MM.1S (cell line): ENCODE measurements at regions not wholly inside any gene's neighbourhood (a gene's known extent, or its start where the extent isn't known, plus 50 kb on each side); places are given as distances from the start of the nearest gene placed in this dataset.
"Not testable (repeated sequence)": the region's sequence is repeated elsewhere in the genome, so short reads cannot be mapped to it uniquely, and the experiment has no call there.

Experiments
- DNase-seq: peaks from one replicate; pipeline ENCODE4 v3.0.0-alpha.2; 2015
- H2AFZ ChIP-seq: fragments of 300-600 bp; sonication (generic); 2 replicates; pipeline ENCODE4 v1.6.0; 2016; ENCODE audit warnings: antibody characterized with exemption, low read length
- H3F3A ChIP-seq: fragments of 300-600 bp; sonication (generic); 2 replicates; pipeline ENCODE4 v1.6.1; 2016; ENCODE audit warnings: mild to moderate bottlenecking, antibody characterized with exemption, low read length, moderate library complexity, mixed read lengths; ENCODE audit not compliant: insufficient read depth
- H3K27ac ChIP-seq: fragments of 300-600 bp; sonication (generic); 2 replicates; pipeline ENCODE4 v1.5.1; 2016; ENCODE audit warnings: mild to moderate bottlenecking, low read length
- H3K27me3 ChIP-seq: fragments of 300-600 bp; sonication (generic); replicated peaks from 2 replicates; pipeline ENCODE4 v1.6.0; 2016; ENCODE audit warnings: low read length; ENCODE audit not compliant: insufficient read depth
- H3K36me3 ChIP-seq: fragments of 300-600 bp; sonication (generic); replicated peaks from 2 replicates; pipeline ENCODE4 v1.6.1; 2016; ENCODE audit warnings: mild to moderate bottlenecking, low read length, mixed read lengths; ENCODE audit not compliant: insufficient read depth
- H3K4me1 ChIP-seq: fragments of 300-600 bp; sonication (generic); 2 replicates; pipeline ENCODE4 v1.6.1; 2016; ENCODE audit warnings: low read length, mixed read lengths
- H3K4me2 ChIP-seq: fragments of 300-600 bp; sonication (generic); 2 replicates; pipeline ENCODE4 v1.6.0; 2016; ENCODE audit warnings: low read depth, low read length
- H3K4me3 ChIP-seq: fragments of 300-600 bp; sonication (generic); 2 replicates; pipeline ENCODE4 v1.5.1; 2016; ENCODE audit warnings: low read length, mixed read lengths
- H3K79me2 ChIP-seq: fragments of 300-600 bp; sonication (generic); 2 replicates; pipeline ENCODE4 v1.6.1; 2016; ENCODE audit warnings: mixed run types, low read length, mixed read lengths
- H3K9ac ChIP-seq: fragments of 300-600 bp; sonication (generic); 2 replicates; pipeline ENCODE4 v1.6.1; 2016; ENCODE audit warnings: low read length, mixed read lengths
- H3K9me2 ChIP-seq: fragments of 300-600 bp; sonication (generic); replicated peaks from 2 replicates; pipeline ENCODE4 v1.6.1; 2016; ENCODE audit warnings: mild to moderate bottlenecking, low read length, mixed read lengths; ENCODE audit not compliant: insufficient read depth
- H3K9me3 ChIP-seq: fragments of 300-600 bp; sonication (generic); replicated peaks from 2 replicates; pipeline ENCODE4 v1.6.1; 2016; ENCODE audit warnings: mild to moderate bottlenecking, low read length, mixed read lengths; ENCODE audit not compliant: insufficient read depth
- H4K20me1 ChIP-seq: fragments of 300-600 bp; sonication (generic); 2 replicates; pipeline ENCODE4 v1.6.1; 2016; ENCODE audit warnings: mild to moderate bottlenecking, low read length, moderate library complexity, mixed read lengths; ENCODE audit not compliant: insufficient read depth
- CTCF ChIP-seq: fragments of 300-600 bp; sonication (generic); IDR thresholded peaks from 2 replicates; pipeline ENCODE4 v1.5.1; 2016; ENCODE audit warnings: antibody characterized with exemption, low read length, mixed read lengths
- EZH2 ChIP-seq: fragments of 300-600 bp; sonication (generic); optimal IDR thresholded peaks from 2 replicates; pipeline ENCODE3; 2017; ENCODE audit warnings: low read depth, mild to moderate bottlenecking, antibody characterized with exemption, low read length, mixed read lengths
- EZH2phosphoT487 ChIP-seq: fragments of 300-600 bp; sonication (generic); IDR thresholded peaks from 2 replicates; pipeline ENCODE4 v1.6.1; 2018; ENCODE audit warnings: antibody characterized with exemption, low read length

GRCh38 chr10:4278186-4278585 is 493.2 kb upstream of the KLF6 start:
- H3K36me3 ChIP-seq: no peaks in the 10 kb centered on the region
- no peaks in the 10 kb centered on the region for H3K27me3 ChIP-seq
- H4K20me1 ChIP-seq: no peaks in the 10 kb centered on the region
- no peak overlapping the region for H3K4me3 ChIP-seq
- H3K4me2 ChIP-seq: no peak overlapping the region
- H3K9me2 ChIP-seq: no peaks in the 10 kb centered on the region
- H3K4me1 ChIP-seq: no peaks in the 10 kb centered on the region
- H3K79me2 ChIP-seq: no peaks in the 10 kb centered on the region
- no peaks in the 10 kb centered on the region for H3K9me3 ChIP-seq
- TF ChIP-seq EZH2phosphoT487 (no peak), EZH2 (no peak), CTCF (no peak)
- no peak for DNase-seq
- no peak overlapping the region for H3K9ac ChIP-seq
- no peaks in the 10 kb centered on the region for H3F3A ChIP-seq
- H2AFZ ChIP-seq: no peak overlapping the region
- H3K27ac ChIP-seq: no peak overlapping the region

GRCh38 chr10:4276151-4276550 is 491.1 kb upstream of the KLF6 start:
- Histone ChIP-seq H3K9me2 (no peaks in the 10 kb centered on the region), H3K9me3 (no peaks in the 10 kb centered on the region), H3K36me3 (no peaks in the 10 kb centered on the region), H3K27ac (no peak overlapping the region), H3K4me3 (no peak overlapping the region), H3K4me2 (no peak overlapping the region), H3K79me2 (no peaks in the 10 kb centered on the region), H3F3A (no peaks in the 10 kb centered on the region), H3K4me1 (no peaks in the 10 kb centered on the region), H3K9ac (no peak overlapping the region), H2AFZ (no peak overlapping the region), H3K27me3 (no peaks in the 10 kb centered on the region), H4K20me1 (no peaks in the 10 kb centered on the region)
- DNase-seq: no peak
- TF ChIP-seq EZH2: no peak
- no peak for TF ChIP-seq CTCF
- TF ChIP-seq EZH2phosphoT487: no peak

- H3K27ac ChIP-seq: not testable (repeated sequence)
Observed at GRCh38 chr10:4274671-4275070, 489.7 kb upstream of the KLF6 start.

GRCh38 chr10:4271193-4271592 is 486.2 kb upstream of the KLF6 start:
- no peak for DNase-seq
- Histone ChIP-seq H3K4me2 (no peak overlapping the region), H4K20me1 (no peaks in the 10 kb centered on the region), H3F3A (no peaks in the 10 kb centered on the region), H2AFZ (no peak overlapping the region), H3K36me3 (no peaks in the 10 kb centered on the region), H3K27ac (no peak overlapping the region), H3K9me3 (no peaks in the 10 kb centered on the region), H3K9ac (no peak overlapping the region), H3K27me3 (no peaks in the 10 kb centered on the region), H3K79me2 (no peaks in the 10 kb centered on the region), H3K9me2 (no peaks in the 10 kb centered on the region), H3K4me1 (no peaks in the 10 kb centered on the region), H3K4me3 (no peak overlapping the region)
- TF ChIP-seq CTCF (no peak), EZH2 (no peak), EZH2phosphoT487 (no peak)

More at GRCh38 chr10:4274671-4275070, 489.7 kb upstream of the KLF6 start:
- H4K20me1 ChIP-seq, H3K9me2 ChIP-seq, H3K4me2 ChIP-seq, H3K4me3 ChIP-seq, H3F3A ChIP-seq, H2AFZ ChIP-seq, DNase-seq, H3K4me1 ChIP-seq, H3K79me2 ChIP-seq, H3K27me3 ChIP-seq, H3K36me3 ChIP-seq, H3K9me3 ChIP-seq, H3K9ac ChIP-seq: not testable (repeated sequence)
